Bronchial epithelial cell (primary cell): ENCODE measurements at regions not wholly inside any gene's neighbourhood (a gene's known extent, or its start where the extent isn't known, plus 50 kb on each side); places are given as distances from the start of the nearest gene placed in this dataset.

Experiments
- DNase-seq: peaks from one replicate; pipeline ENCODE4 v3.0.0-alpha.2; 2010; ENCODE audit warnings: low read depth
- FAIRE-seq: peaks from 2 replicates; lab custom pipeline; 2011; peaks lifted over from hg19 to GRCh38; lab: Jason Lieb, UNC
- H3K27me3 ChIP-seq: 2 replicates; pipeline ENCODE4 v1.5.1; 2011; ENCODE audit warnings: low read length; ENCODE audit not compliant: control insufficient read depth, insufficient read depth
- H3K36me3 ChIP-seq: 2 replicates; pipeline ENCODE4 v1.5.1; 2011; ENCODE audit warnings: low read length; ENCODE audit not compliant: control insufficient read depth, insufficient read depth
- H3K4me3 ChIP-seq: 2 replicates; pipeline ENCODE4 v1.5.1; 2011; ENCODE audit warnings: mild to moderate bottlenecking, low read depth, low read length, control low read depth
- TF ChIP-seq, protein P1 (sequence below): IDR thresholded peaks from 2 replicates; pipeline ENCODE4 v1.5.1; 2011; ENCODE audit warnings: mild to moderate bottlenecking, moderate library complexity, low read length, control low read depth, inconsistent platforms; ENCODE audit not compliant: insufficient read depth, severe bottlenecking

DNA sequence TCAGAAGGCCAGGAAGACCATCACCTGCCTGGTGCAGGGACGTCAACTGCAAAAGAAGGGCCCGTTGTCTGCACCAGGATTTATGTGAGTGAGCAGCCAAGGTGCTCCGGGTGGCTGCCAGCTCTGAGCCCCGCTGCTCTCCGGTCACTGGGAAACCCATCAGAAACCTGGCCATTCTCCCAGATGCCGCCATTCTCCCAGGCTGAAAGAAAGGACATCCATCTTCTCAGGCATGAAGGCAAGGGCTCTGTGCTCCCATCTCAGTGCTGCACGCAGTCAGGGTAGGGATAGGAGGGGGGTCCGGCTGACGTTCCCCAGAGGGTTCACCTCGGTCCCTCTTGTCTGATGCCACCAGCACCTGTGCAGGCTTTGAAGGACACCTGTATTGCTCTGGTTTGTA is 158.4 kb downstream of the ERCC6L2 start:
- Histone ChIP-seq H3K4me3 (no peak overlapping the region), H3K36me3 (no peaks in the 10 kb centered on the region), H3K27me3 (no peaks in the 10 kb centered on the region)
- DNase-seq (no peak), FAIRE-seq (no peak)
- TF ChIP-seq, protein P1, sequence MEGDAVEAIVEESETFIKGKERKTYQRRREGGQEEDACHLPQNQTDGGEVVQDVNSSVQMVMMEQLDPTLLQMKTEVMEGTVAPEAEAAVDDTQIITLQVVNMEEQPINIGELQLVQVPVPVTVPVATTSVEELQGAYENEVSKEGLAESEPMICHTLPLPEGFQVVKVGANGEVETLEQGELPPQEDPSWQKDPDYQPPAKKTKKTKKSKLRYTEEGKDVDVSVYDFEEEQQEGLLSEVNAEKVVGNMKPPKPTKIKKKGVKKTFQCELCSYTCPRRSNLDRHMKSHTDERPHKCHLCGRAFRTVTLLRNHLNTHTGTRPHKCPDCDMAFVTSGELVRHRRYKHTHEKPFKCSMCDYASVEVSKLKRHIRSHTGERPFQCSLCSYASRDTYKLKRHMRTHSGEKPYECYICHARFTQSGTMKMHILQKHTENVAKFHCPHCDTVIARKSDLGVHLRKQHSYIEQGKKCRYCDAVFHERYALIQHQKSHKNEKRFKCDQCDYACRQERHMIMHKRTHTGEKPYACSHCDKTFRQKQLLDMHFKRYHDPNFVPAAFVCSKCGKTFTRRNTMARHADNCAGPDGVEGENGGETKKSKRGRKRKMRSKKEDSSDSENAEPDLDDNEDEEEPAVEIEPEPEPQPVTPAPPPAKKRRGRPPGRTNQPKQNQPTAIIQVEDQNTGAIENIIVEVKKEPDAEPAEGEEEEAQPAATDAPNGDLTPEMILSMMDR, result no peak

GRCh38 chr9:96031916-96032534 is 156.5 kb downstream of the ERCC6L2 start:
- FAIRE-seq, result no peak
- Histone ChIP-seq H3K27me3 (peaks cover 3% of the 10 kb centered on the region), H3K36me3 (no peaks in the 10 kb centered on the region), H3K4me3 (no peak overlapping the region)
- TF ChIP-seq, protein P1, result no peak
- no peak for DNase-seq

- FAIRE-seq (no peak), DNase-seq (peak; percentile 40)
- H3K27me3 ChIP-seq, result peaks cover 4% of the 10 kb centered on the region
- no peaks in the 10 kb centered on the region for H3K36me3 ChIP-seq
- TF ChIP-seq, protein P1, result no peak
- H3K4me3 ChIP-seq, result no peak overlapping the region
These were observed 155.9 kb downstream of the ERCC6L2 start for GRCh38 chr9:96031366-96031824.

DNA sequence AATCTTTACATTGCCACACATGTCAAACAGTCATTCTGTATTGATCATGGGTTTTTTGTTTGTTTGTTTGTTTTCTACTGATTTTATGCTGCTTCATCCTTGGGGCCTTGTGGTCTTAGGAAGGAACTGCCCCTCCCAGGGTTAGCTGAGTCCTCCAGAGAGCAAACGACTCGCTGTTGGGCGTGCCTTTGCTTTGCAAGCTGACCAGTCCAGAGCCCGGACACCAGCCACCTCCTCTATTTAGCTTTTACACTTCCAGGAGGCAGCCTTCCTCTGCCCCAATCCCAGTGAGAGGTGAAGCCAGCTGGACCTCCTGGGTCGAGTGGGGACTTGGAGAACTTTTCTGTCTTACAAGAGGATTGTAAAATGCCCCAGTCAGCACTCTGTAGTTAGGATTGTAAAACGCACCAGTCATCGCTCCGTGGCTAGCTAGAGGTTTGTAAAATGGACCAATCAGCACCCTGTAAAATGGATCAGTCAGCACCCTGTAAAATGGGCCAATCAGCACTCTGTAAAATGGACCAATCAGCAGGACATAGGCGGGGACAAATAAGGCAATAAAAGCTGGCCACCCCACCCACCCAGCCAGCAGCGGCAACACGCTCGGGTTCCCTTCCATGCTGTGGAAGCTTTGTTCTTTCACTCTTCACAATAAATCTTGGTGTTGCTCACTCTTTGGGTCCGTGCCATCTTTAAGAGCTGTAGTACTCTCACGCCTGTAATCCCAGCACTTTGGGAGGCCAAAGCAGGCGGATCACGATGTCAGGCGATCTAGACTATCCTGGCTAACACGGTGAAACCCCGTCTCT is 154.4 kb downstream of the ERCC6L2 start:
- H3K4me3 ChIP-seq, result no peak overlapping the region
- no peak for DNase-seq
- no peaks in the 10 kb centered on the region for H3K36me3 ChIP-seq
- FAIRE-seq, result no peak
- TF ChIP-seq, protein P1, result no peak
- peaks cover 10% of the 10 kb centered on the region for H3K27me3 ChIP-seq

DNA sequence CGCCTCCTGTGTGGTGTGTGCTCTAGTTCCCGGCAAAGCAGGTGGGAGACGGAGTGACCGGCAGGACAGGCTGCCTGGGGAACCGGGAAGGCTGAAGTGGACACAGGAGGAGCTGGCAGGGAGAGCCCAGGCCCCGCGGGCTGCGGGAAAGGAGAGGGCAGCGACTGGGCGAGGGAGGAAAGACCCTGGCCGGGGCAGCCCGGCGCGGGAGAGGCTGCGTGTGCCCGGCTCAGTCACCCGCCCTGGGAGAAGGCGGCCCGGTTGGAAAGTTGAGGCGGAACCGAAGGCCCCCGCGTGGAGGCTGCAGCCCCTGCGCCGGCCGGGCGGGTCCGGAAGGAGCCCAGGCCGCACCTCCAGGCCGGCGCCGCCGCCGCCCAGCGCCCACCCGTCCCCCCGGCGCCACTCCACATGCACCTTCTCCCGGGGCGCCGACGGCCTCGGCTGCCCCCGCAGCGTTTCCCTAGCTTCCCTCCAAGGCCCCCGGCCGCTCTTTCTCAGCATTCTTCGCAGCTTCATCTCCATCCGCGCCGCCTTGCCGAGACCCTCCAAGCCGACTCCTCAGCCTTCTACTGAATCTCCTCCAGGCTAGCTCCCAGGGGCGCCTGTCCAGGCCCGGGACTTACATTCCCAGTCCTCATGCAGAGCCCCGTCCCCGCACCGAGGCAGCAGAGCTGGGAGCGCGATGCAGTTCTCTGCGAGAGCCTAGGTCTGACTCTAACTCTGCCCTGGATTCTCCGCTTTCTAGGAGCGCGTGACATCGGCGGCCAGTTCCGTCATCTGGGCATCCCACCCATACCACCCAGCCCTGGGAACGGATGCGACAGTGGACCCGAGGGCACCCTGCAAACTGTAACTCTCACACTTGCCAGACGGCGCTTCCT is 152.0 kb downstream of the ERCC6L2 start:
- no peak for FAIRE-seq
- no peak overlapping the region for H3K4me3 ChIP-seq
- DNase-seq, result no peak
- TF ChIP-seq, protein P1, result no peak
- peaks cover 22% of the 10 kb centered on the region for H3K27me3 ChIP-seq
- no peaks in the 10 kb centered on the region for H3K36me3 ChIP-seq
